HG03196 (cell line): ENCODE measurements at regions not wholly inside any gene's neighbourhood (a gene's known extent, or its start where the extent isn't known, plus 50 kb on each side); places are given as distances from the start of the nearest gene placed in this dataset.

Experiments used
- ATAC-seq: cut with Tn5 transposase; IDR thresholded peaks from one replicate; pipeline ENCODE4 v1.9.1; 2021; ENCODE audit not compliant: unreplicated experiment

DNA sequence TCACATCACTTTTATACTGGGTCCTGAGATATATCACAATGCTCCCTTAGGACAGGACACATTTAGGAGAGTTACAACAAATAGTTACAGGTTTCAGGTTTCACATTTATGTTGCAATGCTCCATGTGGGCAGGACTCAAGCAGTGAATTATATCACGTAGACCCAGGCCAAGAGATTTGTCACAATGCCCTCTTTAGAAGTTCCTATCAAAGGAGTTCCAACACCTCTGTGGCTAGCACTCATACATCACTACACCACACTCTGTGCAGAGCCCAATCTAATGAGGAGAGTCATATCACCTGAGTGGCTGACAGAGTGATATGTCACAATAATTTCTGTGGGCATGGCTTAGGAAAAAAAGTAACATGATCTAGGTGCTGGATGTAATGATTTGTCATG lies 1068.2 kb upstream of the AMELY start:
- ATAC-seq = no peak

DNA sequence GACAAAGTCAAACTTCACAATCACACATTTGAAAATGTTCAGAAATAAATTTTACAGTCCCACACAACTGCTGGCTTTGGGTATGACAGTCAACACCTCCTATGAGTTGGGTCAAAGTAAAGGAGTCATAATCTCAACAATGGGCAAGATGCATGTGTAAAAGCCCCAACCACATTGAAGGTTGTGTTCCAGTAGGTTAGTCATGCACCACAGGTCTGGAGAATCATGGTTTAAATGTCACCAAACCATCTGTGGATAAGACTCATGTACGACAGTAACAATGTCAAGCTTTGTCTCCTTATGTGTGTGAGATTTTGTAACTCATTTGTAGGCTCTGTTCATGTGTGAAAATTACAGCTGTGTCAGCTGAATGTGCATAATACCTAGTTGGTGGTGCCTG lies 1065.7 kb upstream of the AMELY start:
- no peak for ATAC-seq

- no peak for ATAC-seq
Observed at GRCh38 chrY:7968293-7968692, 1056.7 kb upstream of the AMELY start.

GRCh38 chrY:7966916-7967315 lies 1055.4 kb upstream of the AMELY start:
- ATAC-seq = no peak

GRCh38 chrY:7963393-7963792 lies 1051.8 kb upstream of the AMELY start:
- ATAC-seq = no peak

- no peak for ATAC-seq
Observed at GRCh38 chrY:7962350-7962749, 1050.8 kb upstream of the AMELY start.

DNA sequence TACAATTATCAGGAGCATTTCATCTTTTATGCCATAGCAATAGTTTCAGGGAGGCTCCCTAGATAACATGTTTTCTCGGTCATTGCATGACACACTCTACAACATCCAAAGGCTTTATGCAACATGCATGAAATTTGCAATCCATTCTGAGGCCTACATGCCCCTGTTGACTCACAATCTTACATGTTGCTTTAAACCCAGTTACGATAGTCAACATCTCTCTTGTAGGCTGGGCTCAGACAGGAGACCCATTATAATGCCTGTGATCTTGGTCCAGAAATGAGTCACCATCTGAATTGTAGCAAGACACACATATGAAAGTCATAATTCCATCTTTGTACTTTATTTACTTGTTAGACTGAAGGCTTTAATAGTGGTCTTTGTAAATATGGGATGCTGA lies 1050.3 kb upstream of the AMELY start:
- ATAC-seq = no peak

DNA sequence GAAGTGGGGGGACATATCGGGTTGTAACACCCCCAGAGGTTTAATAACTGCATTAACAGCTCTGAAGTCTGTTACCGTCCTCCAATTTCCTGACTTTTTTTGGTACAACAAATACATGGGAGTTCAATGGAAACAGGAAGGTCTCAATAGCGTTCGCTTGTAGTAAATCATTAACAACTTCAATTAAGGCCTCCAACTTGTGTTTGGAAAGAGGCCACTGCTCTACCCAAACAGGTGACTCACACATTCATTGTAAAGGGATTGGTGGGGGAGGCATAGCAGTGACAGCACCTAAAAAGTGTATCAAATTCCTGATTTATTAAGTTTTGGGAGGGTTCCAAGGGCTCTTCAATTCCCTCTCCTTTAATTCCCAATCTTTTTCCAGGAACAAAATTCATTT lies 1046.2 kb upstream of the AMELY start:
- ATAC-seq = no peak

GRCh38 chrY:7951187-7951852 lies 1039.8 kb upstream of the AMELY start:
- ATAC-seq = no peak

- ATAC-seq = no peak
Observed at GRCh38 chrY:7944135-7944534, 1032.6 kb upstream of the AMELY start.

DNA sequence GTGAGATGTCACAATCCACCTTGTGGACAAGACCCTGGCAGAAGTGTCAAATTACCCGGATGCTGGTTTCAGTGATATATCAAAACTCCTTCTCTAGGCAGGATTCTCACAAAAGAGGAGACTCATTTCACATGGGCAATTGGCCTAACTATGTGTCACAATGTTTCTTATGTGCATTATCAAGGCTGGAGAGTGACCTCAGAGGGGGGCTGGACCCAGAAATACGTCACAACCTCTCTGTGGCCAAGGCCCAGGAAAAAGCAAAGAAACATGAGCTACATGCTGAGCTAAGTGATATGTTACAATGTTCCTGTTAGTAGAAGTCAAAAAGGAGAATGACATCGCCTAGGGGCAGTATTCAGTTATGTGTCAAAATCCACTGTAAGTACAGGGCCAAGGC lies 1031.2 kb upstream of the AMELY start:
- ATAC-seq = no peak

GRCh38 chrY:7941856-7942255 lies 1030.3 kb upstream of the AMELY start:
- ATAC-seq = no peak

- no peak for ATAC-seq
Observed at GRCh38 chrY:7938982-7939718, 1027.6 kb upstream of the AMELY start.

DNA sequence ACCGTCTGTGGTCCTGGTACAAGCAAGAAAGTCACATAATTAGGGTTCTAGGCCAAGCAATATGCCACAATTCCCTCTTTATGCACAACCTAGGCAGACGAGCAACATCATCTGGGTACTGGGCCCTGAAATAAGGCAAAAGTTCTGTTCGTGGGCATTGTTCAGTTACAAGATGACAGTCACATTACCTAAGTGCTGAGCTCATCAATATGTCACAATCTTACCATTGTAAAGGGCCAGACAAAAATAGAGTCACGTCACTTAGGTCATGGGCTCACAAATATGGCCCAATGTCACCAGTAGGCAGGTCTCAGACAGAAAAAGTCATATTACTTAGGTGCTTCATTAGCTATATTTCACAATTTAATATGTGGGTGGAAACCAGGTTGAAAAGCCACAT lies 1025.3 kb upstream of the AMELY start:
- no peak for ATAC-seq

DNA sequence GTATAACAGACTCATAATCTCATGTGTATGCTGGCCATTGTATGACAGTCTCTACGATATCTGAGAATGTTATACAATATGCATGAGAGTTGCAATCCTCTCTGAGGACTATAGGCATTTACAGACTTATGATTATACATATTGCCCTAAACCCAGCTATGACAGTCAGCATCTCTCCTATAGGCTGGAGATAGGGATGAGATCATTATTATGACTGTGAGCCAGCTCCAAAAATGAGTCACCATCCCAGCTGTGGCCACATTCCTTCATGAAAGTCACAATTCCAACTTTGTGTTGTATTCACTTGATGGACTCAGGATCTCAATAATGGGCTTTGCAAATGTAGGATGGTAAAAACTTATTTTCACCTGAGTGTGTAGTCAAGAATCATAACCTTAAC lies 1024.5 kb upstream of the AMELY start:
- no peak for ATAC-seq

DNA sequence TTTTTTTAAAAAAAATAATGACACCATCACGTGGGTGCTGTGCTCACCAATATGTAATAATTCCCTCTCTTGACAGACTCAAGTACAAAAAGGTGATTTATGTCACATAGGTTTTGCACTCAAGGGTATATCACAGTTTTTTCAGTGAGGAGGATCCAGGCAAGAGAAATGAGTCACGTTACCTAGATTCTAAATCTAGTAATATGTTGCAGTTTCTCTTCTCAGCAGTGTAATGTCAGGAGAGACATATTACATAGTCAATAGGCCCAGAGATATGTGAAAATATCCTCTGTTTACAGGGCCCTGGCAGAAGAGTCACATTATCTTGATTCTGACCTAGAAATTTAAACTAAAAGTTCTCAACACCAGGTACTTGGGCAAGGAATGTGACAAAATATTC lies 1024.1 kb upstream of the AMELY start:
- ATAC-seq = no peak

DNA sequence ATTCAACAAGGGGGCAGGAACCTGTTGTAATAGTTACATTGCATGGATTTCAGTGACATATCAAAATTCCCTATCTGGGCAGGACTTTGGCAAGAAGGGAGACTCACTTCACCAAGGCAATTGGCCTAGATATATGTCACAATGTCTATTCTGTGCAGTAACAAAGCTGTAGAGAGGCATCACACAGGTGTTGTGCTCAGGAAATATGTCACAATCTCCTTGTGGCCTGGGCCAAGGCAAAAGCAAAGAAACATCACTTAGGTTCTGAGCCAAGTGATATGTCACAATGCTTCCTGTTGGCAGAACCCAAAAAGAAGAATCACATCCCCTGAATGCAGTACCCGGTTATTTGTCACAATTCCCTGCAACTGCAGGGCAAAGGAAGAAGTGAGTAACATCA lies 1020.9 kb upstream of the AMELY start:
- no peak for ATAC-seq

- no peak for ATAC-seq
Observed at GRCh38 chrY:7929866-7930265, 1018.3 kb upstream of the AMELY start.

DNA sequence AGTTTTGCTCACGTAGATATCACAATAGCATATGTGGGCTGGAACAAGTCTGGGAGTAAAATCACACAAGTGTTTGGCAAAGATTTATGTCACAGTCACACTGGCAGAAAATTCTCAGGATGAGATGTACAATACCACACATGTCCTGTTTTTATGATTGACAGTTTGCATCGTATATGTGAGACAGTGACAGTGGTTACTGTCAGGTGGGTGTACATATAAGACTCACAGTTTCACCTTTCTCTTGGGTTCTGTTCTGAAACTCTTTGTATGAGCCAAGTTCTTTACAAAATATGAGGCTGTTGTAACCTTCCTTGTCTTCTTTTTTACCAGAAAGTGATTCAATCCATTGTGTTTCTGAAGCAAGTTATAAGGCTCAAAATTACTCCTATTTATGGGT lies 1012.5 kb upstream of the AMELY start:
- ATAC-seq = no peak

GRCh38 chrY:7923476-7924017 lies 1012.0 kb upstream of the AMELY start:
- ATAC-seq = no peak

DNA sequence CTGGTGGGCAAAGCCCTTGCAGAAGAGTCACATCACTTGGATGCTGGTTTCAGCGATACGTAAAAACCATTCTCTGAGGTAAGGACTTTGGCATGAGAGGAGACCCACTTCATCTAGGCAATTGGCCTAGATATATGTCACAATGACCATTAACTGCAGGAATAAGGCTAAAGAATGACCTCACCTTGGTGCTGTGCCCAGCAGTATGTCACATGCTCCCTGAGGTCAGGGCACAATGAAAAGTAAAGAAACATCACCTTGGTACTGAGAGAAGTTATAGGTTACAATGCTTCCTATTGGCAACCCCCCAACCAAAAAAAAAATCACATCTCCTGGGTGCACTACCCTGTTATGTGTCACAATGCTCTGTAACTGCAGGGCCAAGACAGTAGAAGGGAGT lies 1008.8 kb upstream of the AMELY start:
- no peak for ATAC-seq

DNA sequence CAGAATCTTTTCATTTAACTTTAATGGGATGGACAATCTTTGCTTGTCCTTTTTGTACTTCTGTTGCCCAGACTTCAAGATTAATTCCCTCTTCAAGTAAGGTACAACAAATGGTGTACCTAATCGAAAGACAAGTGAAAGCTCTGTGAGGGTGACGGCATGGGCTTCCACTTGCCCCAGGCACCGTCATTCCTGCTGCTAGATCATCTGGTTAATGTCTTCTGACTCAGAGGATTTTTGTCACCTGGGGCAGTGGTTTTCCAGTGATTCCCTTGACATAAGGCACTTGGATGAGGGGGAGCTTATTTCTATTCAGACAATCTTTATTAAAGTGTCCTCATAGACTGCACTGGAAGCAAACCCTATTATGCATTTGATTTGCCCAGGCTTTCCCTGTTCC lies 977.0 kb upstream of the AMELY start:
- ATAC-seq = no peak

GRCh38 chrY:7881696-7882095 lies 970.1 kb upstream of the AMELY start:
- no peak for ATAC-seq
